ENCODE measurements at regions not wholly inside any gene's neighbourhood (a gene's known extent, or its start where the extent isn't known, plus 50 kb on each side); places are given as distances from the start of the nearest gene placed in this dataset.

DNA sequence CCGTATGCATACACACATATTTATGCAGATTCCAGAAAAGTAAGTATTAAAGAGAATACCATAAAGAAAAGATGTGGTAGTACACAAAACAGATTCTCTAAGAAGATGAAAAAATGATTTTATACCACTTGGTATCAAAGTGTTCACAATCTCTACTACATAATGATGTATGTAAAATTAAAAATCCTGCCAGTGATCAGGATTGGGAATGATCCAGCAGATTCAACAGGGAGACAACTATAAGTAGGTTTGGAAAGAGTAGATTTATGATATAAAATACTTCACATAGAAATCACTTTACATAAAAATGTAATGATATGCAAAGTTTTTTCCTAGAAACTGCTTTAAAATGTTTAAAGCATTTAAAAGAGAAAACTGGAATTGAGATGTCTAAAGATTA lies 447.0 kb downstream of the CNTNAP4 start:
- DNase-seq, result no peak

GRCh38 chr16:76729525-76729924 lies 452.3 kb downstream of the CNTNAP4 start:
- no peak for DNase-seq

DNA sequence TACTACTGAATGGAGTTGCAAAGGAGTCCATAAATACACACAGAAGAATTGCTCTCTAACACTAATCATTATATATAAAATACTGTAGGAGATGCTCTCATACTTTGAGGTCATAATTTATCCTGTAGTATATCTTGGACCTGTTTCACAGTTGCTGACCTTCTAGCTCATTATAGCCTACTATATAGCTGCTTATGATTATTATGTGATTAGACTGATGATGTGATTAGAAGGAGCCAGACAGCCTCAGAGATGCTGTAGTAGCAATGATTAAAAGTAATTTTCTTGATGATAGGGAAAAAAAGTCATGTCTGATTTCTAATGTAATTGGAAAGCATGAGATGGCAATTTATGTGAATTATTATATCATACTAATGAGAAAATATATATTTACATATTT lies 455.7 kb downstream of the CNTNAP4 start:
- no peak for DNase-seq

DNA sequence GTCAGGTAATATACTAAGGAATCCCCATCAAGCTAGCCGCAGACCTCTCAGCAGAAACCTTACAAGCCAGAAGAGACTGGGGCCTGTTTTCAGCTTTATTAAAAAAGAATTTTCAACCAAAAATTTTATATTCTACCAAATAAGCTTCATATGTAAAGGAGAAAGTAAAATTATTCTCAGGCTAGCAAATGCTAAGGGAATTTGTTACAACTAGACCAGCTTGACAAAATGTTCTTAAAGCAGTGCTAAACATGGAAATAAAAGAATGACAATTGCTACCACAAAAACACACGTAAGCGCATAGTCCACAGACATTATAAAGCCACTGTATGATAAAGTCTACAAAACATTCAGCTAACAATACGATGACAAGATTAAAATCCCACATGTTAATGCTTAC lies 449.4 kb upstream of the MON1B start:
- no peak for DNase-seq

- DNase-seq, result no peak
Measured at GRCh38 chr16:76748461-76749348, 442.3 kb upstream of the MON1B start.

GRCh38 chr16:76749780-76750375 lies 441.1 kb upstream of the MON1B start:
- DNase-seq, result no peak

- no peak for DNase-seq
Measured at GRCh38 chr16:76755496-76755895, 435.5 kb upstream of the MON1B start.

- no peak for DNase-seq
Measured at GRCh38 chr16:76756423-76756822, 434.6 kb upstream of the MON1B start.

DNA sequence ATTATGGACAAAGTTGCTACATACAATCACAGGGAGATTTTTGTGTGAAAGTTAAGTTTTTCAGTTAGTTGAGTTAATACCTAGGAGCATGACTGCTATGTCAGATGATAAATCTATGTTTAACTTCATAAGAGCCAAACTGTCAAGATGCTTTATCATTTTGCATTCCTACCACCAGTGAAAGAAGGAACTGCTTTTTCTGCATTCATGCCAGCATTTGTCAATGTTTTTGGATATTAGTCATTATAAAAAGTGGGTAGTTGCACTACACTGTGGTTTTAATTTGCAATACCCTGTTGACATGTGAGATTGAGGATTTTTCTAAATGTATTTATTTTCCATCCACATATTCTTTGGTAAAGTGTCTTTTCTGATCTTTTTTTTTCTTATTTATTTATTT lies 434.0 kb upstream of the MON1B start:
- DNase-seq, result no peak

DNA sequence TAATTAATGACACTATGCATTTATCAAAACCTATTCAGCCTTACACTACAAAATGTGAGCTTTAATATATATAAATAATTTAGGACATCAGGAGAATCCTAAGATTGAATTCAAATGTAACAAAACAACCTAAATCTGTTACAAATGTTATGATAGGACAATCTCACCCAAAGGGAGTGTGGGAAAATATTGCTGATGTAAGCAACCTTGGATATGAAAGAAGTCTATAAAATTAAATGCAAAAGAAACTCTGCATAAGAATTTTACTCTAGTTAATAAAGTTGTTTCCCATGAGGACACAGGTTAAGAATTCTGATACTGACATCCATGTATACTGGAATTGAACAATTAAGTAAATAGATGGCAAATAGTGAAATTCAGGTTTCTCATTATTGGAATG lies 424.5 kb upstream of the MON1B start:
- DNase-seq, result no peak

DNA sequence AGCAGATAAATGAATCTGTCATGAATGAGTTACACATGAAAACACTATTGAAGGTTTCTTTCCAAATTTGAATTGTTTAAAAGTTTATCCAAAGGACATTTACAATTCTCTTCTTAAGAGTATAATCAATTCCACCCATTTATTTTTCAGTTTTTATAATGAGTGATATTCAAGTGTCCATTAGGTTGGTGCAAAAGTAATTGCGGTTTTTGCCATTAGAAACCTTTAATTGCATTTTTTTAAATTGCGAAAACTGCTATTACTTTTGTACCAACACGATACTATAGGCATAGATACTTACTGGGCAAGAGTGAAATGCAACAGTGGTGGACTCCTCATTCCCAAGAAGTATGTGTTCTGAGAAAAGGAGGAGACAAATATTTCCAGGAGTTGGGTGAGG lies 422.7 kb upstream of the MON1B start:
- DNase-seq, result no peak

DNA sequence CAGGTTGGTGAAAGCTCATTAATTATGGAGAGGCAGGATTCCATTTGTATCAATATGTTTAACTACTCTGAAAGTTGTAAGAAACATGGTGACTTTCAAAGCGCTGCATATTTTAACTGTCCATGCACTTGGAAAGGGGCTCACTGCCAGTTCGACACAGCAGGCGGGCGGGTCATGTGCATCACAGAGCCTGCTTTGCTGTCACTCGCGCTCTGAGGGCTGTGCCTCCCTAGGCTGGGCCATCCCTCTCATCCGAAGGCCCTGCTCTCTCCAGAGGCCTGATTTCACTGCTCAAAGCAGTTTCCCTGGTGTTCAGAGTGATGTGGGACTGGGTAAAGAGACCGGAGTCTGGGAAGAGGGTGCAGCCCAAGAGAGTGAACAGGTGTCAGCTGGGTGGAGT lies 422.0 kb upstream of the MON1B start:
- no peak for DNase-seq

- no peak for DNase-seq
Measured at GRCh38 chr16:76771216-76771615, 419.8 kb upstream of the MON1B start.

- no peak for DNase-seq
Measured at GRCh38 chr16:76777721-76778465, 413.1 kb upstream of the MON1B start.

DNA sequence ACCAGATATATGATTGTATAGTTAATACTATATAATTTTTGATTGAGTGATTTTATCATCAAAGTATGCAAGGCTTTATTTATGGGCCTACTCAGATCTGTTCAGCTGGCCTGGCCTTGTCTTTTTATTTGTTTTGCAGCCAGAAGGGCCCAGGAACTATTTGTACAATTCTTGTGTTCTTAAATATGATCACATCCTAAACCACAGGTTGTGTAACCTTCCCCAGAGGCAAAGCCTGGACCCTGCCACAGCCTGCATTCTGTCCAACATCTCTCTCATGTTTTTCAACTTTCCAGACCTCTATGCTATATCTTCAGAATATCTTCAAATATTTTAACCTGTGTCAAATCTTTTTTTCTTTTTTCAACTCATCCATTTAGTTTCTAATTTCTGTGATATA lies 410.4 kb upstream of the MON1B start:
- no peak for DNase-seq

- no peak for DNase-seq
Measured at GRCh38 chr16:76784530-76784929, 406.5 kb upstream of the MON1B start.

DNA sequence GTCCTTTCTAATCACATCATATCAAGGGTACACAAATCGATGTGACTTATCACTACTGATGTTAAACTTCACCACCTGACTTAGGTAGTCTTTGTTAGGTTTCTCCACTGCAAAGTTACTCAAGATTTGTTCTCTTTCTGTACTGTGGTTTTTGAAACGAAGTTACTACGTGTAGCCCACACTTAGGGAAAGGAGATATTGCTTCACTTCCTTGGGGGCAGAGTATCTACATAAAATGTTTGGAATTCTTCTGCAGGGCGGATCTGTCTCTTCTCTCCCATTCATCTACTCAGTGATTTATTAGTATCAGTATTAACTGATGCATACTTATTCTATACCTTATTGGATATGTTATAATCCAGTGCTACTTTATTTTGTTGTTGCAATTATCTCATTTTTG lies 403.6 kb upstream of the MON1B start:
- no peak for DNase-seq

- no peak for DNase-seq
Measured at GRCh38 chr16:76791151-76791550, 399.8 kb upstream of the MON1B start.

GRCh38 chr16:76796416-76796815 lies 394.6 kb upstream of the MON1B start:
- DNase-seq, result no peak

DNA sequence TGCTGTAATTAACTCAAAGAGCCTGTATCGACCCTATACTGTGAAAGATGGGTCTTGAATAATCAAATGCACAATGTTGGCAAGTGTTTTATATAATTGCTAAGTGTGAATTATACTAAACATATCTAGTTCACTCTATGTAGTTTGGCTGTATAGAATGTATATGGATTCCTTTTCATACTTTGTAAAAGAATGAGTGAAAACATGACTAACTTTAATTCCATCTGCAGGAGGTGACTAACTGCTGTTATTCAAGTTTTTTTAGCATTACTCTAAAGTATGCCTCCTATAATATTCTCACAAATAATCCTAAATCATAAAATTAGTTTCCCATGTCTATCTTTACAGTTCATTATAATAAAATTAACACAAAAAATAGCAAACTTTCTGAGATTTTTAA lies 394.0 kb upstream of the MON1B start:
- DNase-seq, result no peak

DNA sequence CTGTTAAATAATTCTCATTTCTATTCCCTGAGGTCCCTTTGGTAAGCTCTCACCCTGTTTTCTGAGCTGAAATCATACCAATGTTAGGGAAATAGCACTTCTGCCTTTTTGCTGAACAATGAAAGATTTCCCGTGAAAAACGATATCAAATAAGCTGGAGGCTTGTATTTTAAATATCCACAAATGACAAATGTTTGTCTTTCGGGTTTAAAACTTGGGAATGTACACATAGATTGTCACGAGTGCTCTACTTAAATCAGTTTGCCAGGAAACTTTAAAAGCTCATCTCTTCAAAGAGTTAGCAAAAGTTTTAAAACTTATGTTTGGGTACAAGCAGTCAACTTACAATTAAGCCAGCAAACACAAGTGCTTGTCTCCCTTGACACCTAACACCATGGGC lies 393.5 kb upstream of the MON1B start:
- DNase-seq, result no peak

DNA sequence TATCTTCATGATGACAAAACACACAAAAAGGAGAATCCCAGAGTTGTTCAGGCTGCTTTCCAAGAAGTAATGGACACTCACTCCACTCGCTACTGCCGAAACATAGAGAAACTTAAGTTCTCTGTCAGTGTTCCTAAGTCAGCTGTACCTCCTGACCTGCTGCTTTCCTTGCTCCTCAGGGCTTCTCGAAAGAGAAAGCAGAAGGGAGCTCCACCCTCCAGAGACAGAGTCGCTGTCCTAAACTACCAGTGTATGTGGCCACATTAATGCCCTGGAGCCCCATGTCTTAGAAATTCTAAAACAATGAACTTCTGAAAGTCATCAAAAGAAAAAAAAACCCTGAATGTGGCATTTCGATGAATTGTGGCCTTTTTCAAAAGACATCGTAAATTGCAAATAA lies 390.8 kb upstream of the MON1B start:
- DNase-seq, result no peak

GRCh38 chr16:76801357-76801756 lies 389.6 kb upstream of the MON1B start:
- DNase-seq, result no peak

DNA sequence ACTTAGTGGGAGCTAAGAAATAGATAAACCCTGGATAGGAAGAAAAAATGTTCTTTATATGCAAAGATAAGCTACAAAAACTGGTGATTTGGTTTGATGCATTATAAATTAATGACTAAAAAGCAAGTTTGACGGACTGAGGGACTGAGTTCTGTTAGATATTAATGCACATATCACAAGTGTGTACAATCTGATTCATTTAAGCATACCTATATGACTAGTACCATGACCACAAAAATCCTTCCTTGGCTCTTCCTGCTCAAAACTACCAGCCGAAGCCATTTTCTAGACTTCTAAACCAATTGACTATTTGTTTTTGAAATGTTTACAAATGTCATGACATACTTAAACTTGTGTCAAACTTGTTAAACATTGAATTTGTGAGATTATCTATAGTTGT lies 374.5 kb upstream of the MON1B start:
- DNase-seq, result no peak
